ENCODE measurements at regions not wholly inside any gene's neighbourhood (a gene's known extent, or its start where the extent isn't known, plus 50 kb on each side); places are given as distances from the start of the nearest gene placed in this dataset.

- no peak for DNase-seq (ENCODE audit: low read depth, low spot score)
- no peak overlapping the region for H3K4me3 ChIP-seq (ENCODE audit: control insufficient read depth in 2 of 3, extremely low read depth in 1 of 3, insufficient read depth in 2 of 3, low read depth in 1 of 3, low read length in 3 of 3)
- no peak overlapping the region for H3K27ac ChIP-seq (ENCODE audit: control insufficient read depth, insufficient read depth, low read length)
- H3K79me2 ChIP-seq (ENCODE audit: control insufficient read depth, insufficient read depth, low read length) = no peaks in the 10 kb centered on the region
- H2AFZ ChIP-seq (ENCODE audit: control insufficient read depth, low read length) = no peak overlapping the region
- H4K20me1 ChIP-seq (ENCODE audit: control insufficient read depth, extremely low read depth, insufficient read depth, low read length) = no peaks in the 10 kb centered on the region
- H3K27me3 ChIP-seq (ENCODE audit: control insufficient read depth, extremely low read depth, insufficient read depth, low read length) = peaks cover 9% of the 10 kb centered on the region
- TF ChIP-seq, protein P1, sequence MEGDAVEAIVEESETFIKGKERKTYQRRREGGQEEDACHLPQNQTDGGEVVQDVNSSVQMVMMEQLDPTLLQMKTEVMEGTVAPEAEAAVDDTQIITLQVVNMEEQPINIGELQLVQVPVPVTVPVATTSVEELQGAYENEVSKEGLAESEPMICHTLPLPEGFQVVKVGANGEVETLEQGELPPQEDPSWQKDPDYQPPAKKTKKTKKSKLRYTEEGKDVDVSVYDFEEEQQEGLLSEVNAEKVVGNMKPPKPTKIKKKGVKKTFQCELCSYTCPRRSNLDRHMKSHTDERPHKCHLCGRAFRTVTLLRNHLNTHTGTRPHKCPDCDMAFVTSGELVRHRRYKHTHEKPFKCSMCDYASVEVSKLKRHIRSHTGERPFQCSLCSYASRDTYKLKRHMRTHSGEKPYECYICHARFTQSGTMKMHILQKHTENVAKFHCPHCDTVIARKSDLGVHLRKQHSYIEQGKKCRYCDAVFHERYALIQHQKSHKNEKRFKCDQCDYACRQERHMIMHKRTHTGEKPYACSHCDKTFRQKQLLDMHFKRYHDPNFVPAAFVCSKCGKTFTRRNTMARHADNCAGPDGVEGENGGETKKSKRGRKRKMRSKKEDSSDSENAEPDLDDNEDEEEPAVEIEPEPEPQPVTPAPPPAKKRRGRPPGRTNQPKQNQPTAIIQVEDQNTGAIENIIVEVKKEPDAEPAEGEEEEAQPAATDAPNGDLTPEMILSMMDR (optimal IDR thresholded peaks at IDR 0.05 in 1 of 3, IDR thresholded peaks at IDR 0.05 in 1 of 3, conservative IDR thresholded peaks at IDR 0.05 in 1 of 3; ENCODE audit: extremely low read depth in 1 of 3, insufficient read depth in 2 of 3, low read length in 3 of 3) = no peak
- no peak for TF ChIP-seq EZH2 (IDR thresholded peaks at IDR 0.05; ENCODE audit: low read length)
- H3K4me2 ChIP-seq (ENCODE audit: control insufficient read depth, extremely low read depth, insufficient read depth, low read depth, low read length) = no peak overlapping the region
- H3K36me3 ChIP-seq (ENCODE audit: control insufficient read depth in 2 of 2, extremely low read depth in 1 of 2, insufficient read depth in 2 of 2, low read length in 2 of 2) = no peaks in the 10 kb centered on the region
- dilution Hi-C loops (cut with MboI; ENCODE audit: extremely low pct_ligation_motif_present, low sequenced_read_pairs) = no loop called here
- H3K9me3 ChIP-seq (ENCODE audit: control insufficient read depth, low read depth, low read length) = no peaks in the 10 kb centered on the region
- no peak overlapping the region for H3K9ac ChIP-seq (ENCODE audit: control insufficient read depth, extremely low read depth, insufficient read depth, low read length)
- peaks cover 22% of the 10 kb centered on the region for H3K4me1 ChIP-seq (ENCODE audit: control insufficient read depth, extremely low read depth, insufficient read depth, low read length)
- H3K9me1 ChIP-seq (ENCODE audit: control insufficient read depth, extremely low read depth, insufficient read depth, low read length) = no peaks in the 10 kb centered on the region
- no peak for FAIRE-seq
Observed at GRCh38 chr7:24054236-24054635, 229.8 kb upstream of the NPY start.

GRCh38 chr7:24057243-24057642 is 226.7 kb upstream of the NPY start:
- peaks cover 21% of the 10 kb centered on the region for H3K4me1 ChIP-seq (ENCODE audit: control insufficient read depth, extremely low read depth, insufficient read depth, low read length)
- H3K27me3 ChIP-seq (ENCODE audit: control insufficient read depth, extremely low read depth, insufficient read depth, low read length) = peaks cover 17% of the 10 kb centered on the region
- no peaks in the 10 kb centered on the region for H3K9me3 ChIP-seq (ENCODE audit: control insufficient read depth, low read depth, low read length)
- no peak overlapping the region for H3K9ac ChIP-seq (ENCODE audit: control insufficient read depth, extremely low read depth, insufficient read depth, low read length)
- FAIRE-seq = no peak
- H3K27ac ChIP-seq (ENCODE audit: control insufficient read depth, insufficient read depth, low read length) = no peak overlapping the region
- no peaks in the 10 kb centered on the region for H3K36me3 ChIP-seq (ENCODE audit: control insufficient read depth in 2 of 2, extremely low read depth in 1 of 2, insufficient read depth in 2 of 2, low read length in 2 of 2)
- H4K20me1 ChIP-seq (ENCODE audit: control insufficient read depth, extremely low read depth, insufficient read depth, low read length) = no peaks in the 10 kb centered on the region
- H3K79me2 ChIP-seq (ENCODE audit: control insufficient read depth, insufficient read depth, low read length) = no peaks in the 10 kb centered on the region
- H3K4me2 ChIP-seq (ENCODE audit: control insufficient read depth, extremely low read depth, insufficient read depth, low read depth, low read length) = no peak overlapping the region
- H3K9me1 ChIP-seq (ENCODE audit: control insufficient read depth, extremely low read depth, insufficient read depth, low read length) = no peaks in the 10 kb centered on the region
- TF ChIP-seq EZH2 (IDR thresholded peaks at IDR 0.05; ENCODE audit: low read length) = no peak
- no peak overlapping the region for H3K4me3 ChIP-seq (ENCODE audit: control insufficient read depth in 2 of 3, extremely low read depth in 1 of 3, insufficient read depth in 2 of 3, low read depth in 1 of 3, low read length in 3 of 3)
- no peak overlapping the region for H2AFZ ChIP-seq (ENCODE audit: control insufficient read depth, low read length)
- no peak for DNase-seq (ENCODE audit: low read depth, low spot score)
- dilution Hi-C loops (cut with MboI; ENCODE audit: extremely low pct_ligation_motif_present, low sequenced_read_pairs) = no loop called here

- H3K79me2 ChIP-seq (ENCODE audit: control insufficient read depth, insufficient read depth, low read length) = no peaks in the 10 kb centered on the region
- DNase-seq (ENCODE audit: low read depth, low spot score) (no peak), FAIRE-seq (no peak)
- no peak overlapping the region for H2AFZ ChIP-seq (ENCODE audit: control insufficient read depth, low read length)
- H3K4me1 ChIP-seq (ENCODE audit: control insufficient read depth, extremely low read depth, insufficient read depth, low read length) = peaks cover 6% of the 10 kb centered on the region
- peaks cover 17% of the 10 kb centered on the region for H3K27me3 ChIP-seq (ENCODE audit: control insufficient read depth, extremely low read depth, insufficient read depth, low read length)
- no peaks in the 10 kb centered on the region for H3K9me1 ChIP-seq (ENCODE audit: control insufficient read depth, extremely low read depth, insufficient read depth, low read length)
- H3K4me3 ChIP-seq (ENCODE audit: control insufficient read depth in 2 of 3, extremely low read depth in 1 of 3, insufficient read depth in 2 of 3, low read depth in 1 of 3, low read length in 3 of 3) = no peak overlapping the region
- TF ChIP-seq, protein P1 (optimal IDR thresholded peaks at IDR 0.05 in 1 of 3, IDR thresholded peaks at IDR 0.05 in 1 of 3, conservative IDR thresholded peaks at IDR 0.05 in 1 of 3; ENCODE audit: extremely low read depth in 1 of 3, insufficient read depth in 2 of 3, low read length in 3 of 3) = no peak
- no peak for TF ChIP-seq EZH2 (IDR thresholded peaks at IDR 0.05; ENCODE audit: low read length)
- no peak overlapping the region for H3K27ac ChIP-seq (ENCODE audit: control insufficient read depth, insufficient read depth, low read length)
- H3K9ac ChIP-seq (ENCODE audit: control insufficient read depth, extremely low read depth, insufficient read depth, low read length) = no peak overlapping the region
- H4K20me1 ChIP-seq (ENCODE audit: control insufficient read depth, extremely low read depth, insufficient read depth, low read length) = no peaks in the 10 kb centered on the region
- dilution Hi-C loops (cut with MboI; ENCODE audit: extremely low pct_ligation_motif_present, low sequenced_read_pairs) = no loop called here
- H3K36me3 ChIP-seq (ENCODE audit: control insufficient read depth in 2 of 2, extremely low read depth in 1 of 2, insufficient read depth in 2 of 2, low read length in 2 of 2) = no peaks in the 10 kb centered on the region
- H3K4me2 ChIP-seq (ENCODE audit: control insufficient read depth, extremely low read depth, insufficient read depth, low read depth, low read length) = no peak overlapping the region
- H3K9me3 ChIP-seq (ENCODE audit: control insufficient read depth, low read depth, low read length) = no peaks in the 10 kb centered on the region
Observed at GRCh38 chr7:24058953-24059352, 225.0 kb upstream of the NPY start.
